SU-DHL-6 (cell line): ENCODE measurements at regions not wholly inside any gene's neighbourhood (a gene's known extent, or its start where the extent isn't known, plus 50 kb on each side); places are given as distances from the start of the nearest gene placed in this dataset.

Experiments
- H2AFZ ChIP-seq: fragments of 200-600 bp; sonication (generic); 2 replicates; pipeline ENCODE4 v1.6.1; 2014; ENCODE audit warnings: low read depth, mild to moderate bottlenecking, moderate library complexity, mixed read lengths, antibody characterized with exemption, low read length; ENCODE audit not compliant: severe bottlenecking
- H3F3A ChIP-seq: fragments of 200-600 bp; shearing (Covaris generic); 2 replicates; pipeline ENCODE4 v1.6.0; 2016; ENCODE audit warnings: antibody characterized with exemption, mild to moderate bottlenecking; ENCODE audit not compliant: insufficient read depth
- H3K27ac ChIP-seq: fragments of 200-600 bp; sonication (generic); 2 replicates; pipeline ENCODE4 v1.5.1; 2016; ENCODE audit warnings: low read depth, mild to moderate bottlenecking, low read length, moderate library complexity, mixed read lengths
- H3K27me3 ChIP-seq: fragments of 200-600 bp; sonication (generic), shearing (Covaris generic); 2 replicates; pipeline ENCODE4 v1.6.0; 2014; ENCODE audit warnings: mild to moderate bottlenecking, low read length
- H3K36me3 ChIP-seq: fragments of 200-600 bp; sonication (generic); 2 replicates; pipeline ENCODE4 v1.6.1; 2014; ENCODE audit warnings: mild to moderate bottlenecking, low read length, mixed read lengths
- H3K4me2 ChIP-seq: fragments of 300-600, 200-600 bp; shearing (Covaris generic), sonication (generic); 2 replicates; pipeline ENCODE4 v1.6.0; 2014; ENCODE audit warnings: low read length, low read depth, mild to moderate bottlenecking; ENCODE audit not compliant: poor library complexity, severe bottlenecking
- H3K4me3 ChIP-seq: fragments of 200-600 bp; sonication (generic); 2 replicates; pipeline ENCODE4 v1.5.1; 2014; ENCODE audit warnings: antibody characterized with exemption, low read length, mild to moderate bottlenecking, mixed read lengths; ENCODE audit not compliant: insufficient read depth, poor library complexity, severe bottlenecking
- H3K79me2 ChIP-seq: fragments of 200-600 bp; sonication (generic); 2 replicates; pipeline ENCODE4 v1.6.1; 2014; ENCODE audit warnings: mild to moderate bottlenecking, low read length, moderate library complexity; ENCODE audit not compliant: insufficient read depth
- H3K9ac ChIP-seq: fragments of 200-600 bp; sonication (generic); 2 replicates; pipeline ENCODE4 v1.7.0; 2014; ENCODE audit warnings: mild to moderate bottlenecking, low read length
- H3K9me2 ChIP-seq: fragments of 200-600 bp; sonication (generic); replicated peaks from 2 replicates; pipeline ENCODE4 v1.6.1; 2014; ENCODE audit warnings: low read length; ENCODE audit not compliant: insufficient read depth
- H3K9me3 ChIP-seq: fragments of 200-600 bp; sonication (generic); 2 replicates; pipeline ENCODE4 v1.6.1; 2014; ENCODE audit warnings: low read length, mixed read lengths; ENCODE audit not compliant: insufficient read depth
- H4K20me1 ChIP-seq: fragments of 200-600 bp; sonication (generic); 2 replicates; pipeline ENCODE4 v1.6.1; 2014; ENCODE audit warnings: low read depth, mild to moderate bottlenecking, antibody characterized with exemption, low read length, moderate library complexity, mixed read lengths
- CTCF ChIP-seq: fragments of 200-600 bp; sonication (generic); IDR thresholded peaks from one replicate; pipeline ENCODE4 v1.5.1; 2017; ENCODE audit warnings: antibody characterized with exemption, mild to moderate bottlenecking, low read length, moderate library complexity; ENCODE audit not compliant: insufficient read depth, poor library complexity, severe bottlenecking
- EZH2phosphoT487 ChIP-seq: fragments of 200-600 bp; sonication (generic), shearing (Covaris generic); conservative IDR thresholded peaks from 2 replicates; pipeline ENCODE4 v1.6.1; 2018; ENCODE audit warnings: mild to moderate bottlenecking, antibody characterized with exemption, low read length, moderate library complexity, mixed read lengths

- Histone ChIP-seq H3K9ac (no peak overlapping the region), H3K27me3 (no peaks in the 10 kb centered on the region), H3F3A (no peaks in the 10 kb centered on the region), H3K9me3 (no peaks in the 10 kb centered on the region), H3K4me2 (no peak overlapping the region), H3K27ac (no peak overlapping the region), H2AFZ (peak overlapping the region; percentile 68), H3K4me3 (no peak overlapping the region), H3K36me3 (no peaks in the 10 kb centered on the region), H3K79me2 (no peaks in the 10 kb centered on the region), H4K20me1 (no peaks in the 10 kb centered on the region), H3K9me2 (no peaks in the 10 kb centered on the region)
- no peak for TF ChIP-seq EZH2phosphoT487
- no peak for TF ChIP-seq CTCF
Measured at GRCh38 chr4:28248269-28248668, 1387.6 kb downstream of the STIM2 start.

DNA sequence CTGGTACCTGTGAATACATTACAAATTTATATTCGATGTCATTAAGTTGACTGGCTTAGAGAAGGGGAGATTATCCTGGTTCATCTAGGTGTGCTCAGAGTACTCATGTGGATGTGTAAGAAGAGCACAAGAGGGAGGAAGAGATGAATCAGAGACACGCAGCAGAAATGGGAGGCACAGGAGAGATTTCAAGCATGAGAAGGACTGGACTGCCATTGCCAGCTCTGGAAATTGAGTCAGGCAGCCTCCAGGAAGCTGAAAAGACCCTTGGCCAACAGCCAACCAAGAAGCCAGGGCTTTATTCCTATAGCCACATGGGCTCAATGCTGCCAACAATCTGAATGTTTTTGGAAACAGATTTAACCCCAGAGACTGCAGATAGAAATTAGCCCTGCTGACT lies 1390.0 kb downstream of the STIM2 start:
- H3K27ac ChIP-seq, result no peak overlapping the region
- H3K9ac ChIP-seq, result no peak overlapping the region
- no peaks in the 10 kb centered on the region for H3K9me3 ChIP-seq
- no peak overlapping the region for H3K4me3 ChIP-seq
- no peaks in the 10 kb centered on the region for H3K27me3 ChIP-seq
- no peaks in the 10 kb centered on the region for H3K36me3 ChIP-seq
- H3F3A ChIP-seq, result no peaks in the 10 kb centered on the region
- no peaks in the 10 kb centered on the region for H3K9me2 ChIP-seq
- H2AFZ ChIP-seq, result no peak overlapping the region
- TF ChIP-seq CTCF, result no peak
- no peak for TF ChIP-seq EZH2phosphoT487
- no peaks in the 10 kb centered on the region for H3K79me2 ChIP-seq
- no peaks in the 10 kb centered on the region for H4K20me1 ChIP-seq
- no peak overlapping the region for H3K4me2 ChIP-seq

DNA sequence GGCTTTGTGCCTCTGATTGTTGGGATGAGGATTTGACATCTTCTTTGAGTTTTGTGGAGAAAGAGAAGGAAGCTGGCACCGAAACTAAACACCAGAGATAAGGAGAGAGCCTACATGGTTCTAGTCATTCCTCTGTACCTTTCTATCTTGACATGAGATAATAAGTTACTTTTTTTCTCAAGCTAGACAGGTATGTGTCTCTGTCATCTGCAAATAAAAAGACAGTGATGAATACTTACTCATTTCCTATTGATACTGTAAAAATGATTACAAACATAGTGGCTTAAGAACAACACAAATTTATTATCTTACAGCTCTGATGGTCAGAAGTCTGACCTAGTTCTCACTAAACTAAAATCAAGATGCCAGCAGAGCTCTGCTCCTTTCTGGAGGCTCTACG lies 1391.2 kb downstream of the STIM2 start:
- Histone ChIP-seq H3K9me2 (no peaks in the 10 kb centered on the region), H3K27me3 (no peaks in the 10 kb centered on the region), H3K36me3 (no peaks in the 10 kb centered on the region), H3K9ac (no peak overlapping the region), H3K79me2 (no peaks in the 10 kb centered on the region), H3F3A (no peaks in the 10 kb centered on the region), H4K20me1 (no peaks in the 10 kb centered on the region), H2AFZ (no peak overlapping the region), H3K4me2 (no peak overlapping the region), H3K27ac (no peak overlapping the region), H3K4me3 (no peak overlapping the region), H3K9me3 (no peaks in the 10 kb centered on the region)
- TF ChIP-seq CTCF, result no peak
- no peak for TF ChIP-seq EZH2phosphoT487

DNA sequence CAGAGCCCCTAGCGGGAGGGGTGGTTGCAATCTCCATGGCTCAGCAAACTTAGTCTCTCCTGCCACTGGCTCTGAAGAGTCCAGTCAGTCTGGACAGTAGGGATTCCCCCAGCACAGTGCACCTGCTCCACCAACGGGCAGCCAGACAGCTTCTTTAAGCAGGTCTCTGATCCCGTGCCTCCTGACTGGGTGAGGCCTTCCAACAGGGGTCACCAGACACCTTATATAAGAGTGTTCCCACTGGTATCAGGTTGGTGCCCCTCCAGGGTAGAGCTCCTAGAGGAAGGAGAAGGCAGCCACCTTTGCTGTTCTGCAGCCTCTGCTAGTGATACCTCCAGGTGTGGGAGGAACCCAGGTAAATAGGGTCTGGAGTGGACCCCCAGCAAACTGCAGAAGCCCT lies 1393.4 kb downstream of the STIM2 start:
- H3K9me2 ChIP-seq, result no peaks in the 10 kb centered on the region
- no peak overlapping the region for H2AFZ ChIP-seq
- TF ChIP-seq CTCF (no peak), EZH2phosphoT487 (no peak)
- H3K27ac ChIP-seq, result no peak overlapping the region
- H3F3A ChIP-seq, result no peaks in the 10 kb centered on the region
- H3K4me2 ChIP-seq, result no peak overlapping the region
- no peaks in the 10 kb centered on the region for H3K9me3 ChIP-seq
- H3K27me3 ChIP-seq, result no peaks in the 10 kb centered on the region
- H3K79me2 ChIP-seq, result no peaks in the 10 kb centered on the region
- H3K4me3 ChIP-seq, result no peak overlapping the region
- no peaks in the 10 kb centered on the region for H4K20me1 ChIP-seq
- H3K36me3 ChIP-seq, result no peaks in the 10 kb centered on the region
- H3K9ac ChIP-seq, result no peak overlapping the region
